ENCODE measurements at regions not wholly inside any gene's neighbourhood (a gene's known extent, or its start where the extent isn't known, plus 50 kb on each side); places are given as distances from the start of the nearest gene placed in this dataset.

DNA sequence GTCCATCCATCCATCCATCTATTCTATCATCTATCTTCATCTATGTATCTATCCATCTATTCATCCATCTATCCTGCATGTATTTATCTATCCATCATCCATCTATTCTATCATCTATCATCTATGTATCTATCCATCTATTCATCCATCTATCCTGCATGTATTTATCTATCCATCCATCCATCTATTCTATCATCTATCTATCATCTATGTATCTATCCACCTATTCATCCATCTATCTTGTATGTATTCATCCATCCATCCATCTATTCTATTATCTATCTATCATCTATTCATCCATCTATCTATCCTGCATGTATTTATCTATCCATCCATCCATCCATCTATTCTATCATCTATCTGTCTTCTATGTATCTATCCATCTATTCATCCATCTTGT, 65.9 kb upstream of the PPP2R3B start:
- no peak for TF ChIP-seq NFRKB (IDR thresholded peaks at IDR 0.05)
- no peak for TF ChIP-seq FOXA1 (IDR thresholded peaks at IDR 0.05)

Measured in HEK293T (cell line).